NCI-H1417 treated with DMSO at 0.1 percent for 48 hours (cell line): ENCODE measurements at regions not wholly inside any gene's neighbourhood (a gene's known extent, or its start where the extent isn't known, plus 50 kb on each side); places are given as distances from the start of the nearest gene placed in this dataset.

Source experiments
- DNase-seq: peaks from one replicate; lab custom pipeline; 2025; lab: John Stamatoyannopoulos, UW

DNA sequence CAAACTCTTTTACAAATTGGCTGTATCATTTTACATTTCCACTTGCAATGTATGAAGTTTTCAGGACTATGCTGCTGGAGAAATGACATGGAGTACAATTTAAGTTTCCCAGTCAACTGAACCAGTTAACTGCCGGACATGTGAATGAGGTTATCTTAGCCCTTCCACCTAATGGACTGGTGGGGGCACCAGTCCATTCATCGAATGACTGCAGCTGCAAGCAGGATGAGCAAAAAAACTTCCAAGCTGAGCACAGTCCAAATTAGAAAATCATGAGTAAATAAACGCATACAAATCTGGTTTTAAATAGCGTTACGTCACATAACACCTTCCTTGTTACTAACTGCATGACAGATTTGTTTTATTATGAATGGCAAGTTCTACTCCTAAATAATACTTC is 1131.5 kb downstream of the PCDH18 start:
- DNase-seq: no peak

DNA sequence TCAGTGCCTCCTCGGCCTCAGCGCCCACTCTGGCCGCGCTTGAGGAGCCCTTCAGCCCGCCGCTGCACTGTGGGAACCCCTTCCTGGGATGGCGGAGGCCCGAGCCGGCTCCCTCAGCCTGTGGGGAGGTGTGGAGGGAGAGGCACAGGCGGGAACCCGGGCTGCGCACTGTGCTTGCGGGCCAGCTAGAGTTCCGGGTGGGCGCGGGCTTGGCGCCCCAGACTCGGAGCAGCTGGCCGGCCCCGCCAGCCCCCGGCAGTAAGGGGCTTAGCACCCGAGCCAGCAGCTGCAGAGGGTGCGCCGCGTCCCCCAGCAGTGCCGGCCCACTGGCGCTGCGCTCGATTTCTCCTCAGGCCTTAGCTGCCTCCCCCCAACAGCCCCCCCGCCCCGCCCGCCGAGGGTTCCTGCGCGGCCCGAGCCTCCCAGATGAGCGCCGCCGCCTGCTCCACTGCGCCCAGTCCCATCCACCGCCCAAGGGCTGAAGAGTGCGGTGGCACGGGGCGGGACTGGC is 1137.0 kb downstream of the PCDH18 start:
- no peak for DNase-seq

DNA sequence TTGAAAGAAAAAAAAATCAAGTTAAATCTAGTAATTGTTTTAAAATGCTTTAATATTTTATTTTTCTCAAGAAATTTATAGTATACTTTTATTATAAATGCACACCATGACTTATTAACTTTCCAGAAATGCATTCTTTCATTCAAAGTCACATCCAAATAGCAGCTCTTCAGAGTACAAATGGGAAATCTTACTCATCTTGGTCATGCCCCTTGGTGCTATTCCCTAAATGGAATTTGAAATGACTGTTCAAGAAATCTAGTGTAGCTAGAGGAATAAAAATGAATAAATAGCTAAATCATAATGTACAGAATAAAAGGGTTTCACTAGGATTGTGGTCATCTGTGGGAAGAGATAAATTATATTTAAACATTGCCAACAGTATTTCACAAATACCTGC is 1139.7 kb downstream of the PCDH18 start:
- no peak for DNase-seq

DNA sequence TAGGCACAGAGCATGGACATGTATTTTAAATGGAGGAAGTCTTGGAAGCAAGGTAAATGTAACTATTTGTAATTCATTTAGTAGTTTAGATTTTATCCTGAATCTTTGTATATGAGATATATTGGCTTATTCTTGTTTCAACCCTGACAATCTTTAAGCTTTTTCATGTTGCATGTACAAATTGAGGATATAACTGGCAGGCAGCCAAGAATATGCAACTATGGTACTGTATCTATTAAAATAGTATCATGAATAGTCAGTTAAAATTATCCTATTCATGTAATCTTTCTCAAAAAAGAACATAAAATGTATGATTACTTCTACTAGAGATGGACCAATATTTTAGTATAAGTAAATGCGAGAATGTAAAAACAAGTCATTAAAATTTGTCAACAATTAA is 1141.5 kb downstream of the PCDH18 start:
- DNase-seq: no peak

DNA sequence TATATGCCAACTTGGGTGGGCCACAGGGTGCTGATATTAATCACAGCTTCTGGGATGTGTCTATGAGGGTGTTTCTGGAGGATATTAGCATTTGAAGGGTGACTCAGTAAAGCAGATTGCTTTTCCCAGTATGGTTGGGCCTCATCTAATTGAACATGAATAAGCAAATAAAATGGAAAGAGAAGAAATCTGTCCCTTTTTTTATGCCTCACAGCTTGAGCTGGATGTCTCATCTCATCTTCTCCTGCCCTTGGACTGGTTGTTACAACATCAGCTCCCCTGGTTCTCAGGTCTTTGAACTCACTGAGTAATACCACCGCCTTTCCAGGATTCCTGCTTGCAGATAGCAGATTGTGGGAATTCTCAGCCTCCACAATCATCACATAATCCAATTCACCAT is 1149.2 kb downstream of the PCDH18 start:
- DNase-seq: no peak

DNA sequence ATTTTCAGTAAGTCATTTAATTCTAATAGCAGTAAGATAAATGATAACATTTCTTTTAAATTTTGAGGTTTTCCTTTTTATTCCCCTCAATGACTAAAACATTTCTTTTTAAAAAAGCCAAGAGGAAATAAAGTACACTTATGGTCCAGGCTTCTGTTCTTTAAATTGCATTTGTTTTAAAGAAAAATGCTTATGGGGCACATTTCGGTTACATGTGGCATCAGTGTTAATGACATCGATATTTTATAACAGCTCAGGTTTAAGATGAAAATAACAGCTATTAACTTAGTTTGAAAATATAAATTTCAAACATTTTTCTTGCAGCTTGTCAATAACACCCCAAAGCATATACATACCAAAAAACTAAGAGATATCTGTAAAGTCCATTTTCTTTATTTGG is 1161.1 kb downstream of the PCDH18 start:
- no peak for DNase-seq

DNA sequence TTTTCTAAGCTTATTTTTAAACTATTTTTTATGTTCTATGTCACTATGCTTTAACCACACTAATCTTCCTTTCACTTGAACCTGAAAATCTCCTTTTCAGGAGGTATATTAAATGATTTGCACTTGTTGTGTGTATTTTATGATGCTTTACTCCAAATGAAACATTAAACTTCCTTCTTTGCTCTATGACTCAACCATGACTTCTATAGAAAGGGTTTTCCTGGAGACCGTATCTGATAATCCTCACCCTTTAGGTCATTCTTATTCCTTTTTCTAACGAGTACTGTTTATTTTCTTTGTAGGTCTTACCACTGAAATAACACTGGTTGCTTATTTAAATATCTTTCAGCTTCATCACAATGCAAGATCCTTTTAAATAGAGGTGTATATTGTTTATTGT is 1163.2 kb downstream of the PCDH18 start:
- no peak for DNase-seq

DNA sequence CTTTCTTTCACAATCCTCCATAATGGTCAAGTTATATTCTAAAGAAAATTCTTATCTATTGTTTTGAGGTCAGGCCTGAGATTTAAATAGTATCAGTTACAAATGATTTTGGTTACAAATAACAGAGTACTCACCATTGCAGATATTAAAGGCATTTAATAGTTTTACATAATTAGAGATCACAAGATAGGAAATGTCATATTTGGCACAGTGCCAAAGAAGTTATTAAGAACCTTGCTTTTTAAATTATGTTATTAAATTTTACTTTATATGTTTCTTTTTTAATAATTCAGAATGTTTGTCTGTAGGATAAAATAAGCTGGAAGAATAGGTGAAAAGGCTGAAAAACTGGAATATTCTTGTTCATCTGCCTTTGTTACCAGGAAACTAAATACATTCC is 1174.7 kb downstream of the PCDH18 start:
- DNase-seq: no peak

DNA sequence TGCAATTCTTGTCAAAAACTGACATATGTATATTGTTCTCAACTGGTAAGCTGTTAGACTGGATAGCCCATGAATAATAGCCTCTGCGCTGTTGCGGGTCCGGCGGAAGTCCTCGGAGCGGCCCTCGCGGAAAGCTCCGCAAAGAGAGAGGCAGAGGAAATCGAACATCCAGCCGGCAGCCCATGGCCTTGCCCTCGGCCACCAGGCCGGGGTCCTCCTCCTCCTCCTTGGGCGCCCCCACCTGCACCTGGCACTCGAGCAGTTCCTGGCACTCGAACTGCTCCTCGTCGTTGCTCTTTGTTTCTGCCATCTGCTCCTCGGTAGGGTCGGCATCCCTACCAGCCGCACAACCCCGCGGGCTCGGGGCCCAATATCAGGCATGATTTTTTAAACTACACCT is 1176.3 kb downstream of the PCDH18 start:
- no peak for DNase-seq

DNA sequence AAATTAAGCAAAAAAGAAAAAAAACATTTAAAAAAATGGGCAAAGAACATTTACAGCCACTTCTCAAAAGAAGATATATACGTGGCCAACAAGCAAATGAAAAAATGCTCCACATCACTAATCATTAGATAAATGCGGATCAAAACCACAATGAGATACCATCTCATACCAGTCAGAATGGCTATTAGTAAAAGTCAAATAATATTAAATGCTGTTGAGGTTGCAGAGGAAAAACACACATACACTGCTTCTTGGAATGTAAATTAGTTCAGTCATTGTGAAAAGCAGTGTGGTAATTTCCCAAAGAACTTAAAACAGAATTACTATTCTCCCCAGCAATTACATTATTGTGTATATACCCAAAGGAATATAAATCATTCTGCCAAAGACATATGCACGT is 1189.0 kb downstream of the PCDH18 start:
- DNase-seq: no peak

DNA sequence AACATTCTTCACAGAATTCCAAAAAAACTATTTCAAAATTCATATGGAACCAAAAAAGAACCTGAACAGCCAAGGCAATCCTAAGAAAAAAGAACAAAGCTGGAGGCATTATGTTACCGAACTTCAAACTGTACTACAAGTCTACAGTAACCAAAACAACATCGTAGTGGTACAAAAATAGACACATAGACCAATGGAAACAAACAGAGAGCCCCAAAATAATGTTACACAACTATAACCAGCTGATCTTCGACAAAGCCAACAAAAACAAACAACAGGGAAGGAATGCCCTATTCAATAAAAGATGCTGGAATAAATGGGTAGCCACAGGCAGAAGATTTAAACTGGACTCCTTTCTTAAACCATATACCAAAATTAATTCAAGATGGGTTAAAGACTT is 1189.6 kb downstream of the PCDH18 start:
- DNase-seq: no peak

DNA sequence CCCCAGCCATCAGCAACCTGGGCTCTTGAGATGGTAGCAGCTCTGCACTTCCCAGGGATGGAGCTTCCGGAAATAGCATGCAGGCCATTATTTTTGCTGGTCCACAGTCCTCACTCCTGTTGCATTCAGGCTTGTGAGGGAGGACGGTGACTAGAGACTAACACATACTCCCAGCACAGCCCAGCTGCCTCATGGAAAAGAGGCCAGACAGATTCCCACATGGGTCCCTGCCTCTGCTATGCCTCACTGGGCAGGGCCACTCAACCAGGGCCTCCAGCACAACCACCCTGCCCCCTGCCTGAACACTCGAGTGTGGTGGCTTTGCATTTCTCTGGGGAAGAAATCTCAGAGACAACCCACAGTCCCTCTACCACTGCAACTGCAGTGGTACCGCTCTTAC is 1195.1 kb downstream of the PCDH18 start:
- DNase-seq: no peak

DNA sequence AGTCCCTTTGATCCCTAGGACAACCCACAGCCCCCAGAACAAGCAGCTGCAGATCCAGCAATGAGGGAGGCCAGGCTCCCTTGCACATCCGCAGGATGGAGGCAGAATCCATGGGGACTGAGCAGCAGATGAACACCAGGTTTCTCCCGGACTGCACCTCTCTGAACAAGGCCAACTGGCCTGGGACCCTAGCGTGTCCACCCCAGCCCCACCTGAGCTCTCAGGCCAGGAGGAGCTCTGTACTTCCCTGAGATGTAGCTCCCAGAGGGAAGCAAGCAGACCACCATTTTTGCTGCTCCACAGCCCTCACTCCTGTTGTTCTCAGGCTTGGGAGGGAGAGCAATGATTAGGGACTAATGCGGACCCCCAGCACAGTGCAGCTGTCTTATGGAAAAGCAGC is 1195.8 kb downstream of the PCDH18 start:
- DNase-seq: no peak

DNA sequence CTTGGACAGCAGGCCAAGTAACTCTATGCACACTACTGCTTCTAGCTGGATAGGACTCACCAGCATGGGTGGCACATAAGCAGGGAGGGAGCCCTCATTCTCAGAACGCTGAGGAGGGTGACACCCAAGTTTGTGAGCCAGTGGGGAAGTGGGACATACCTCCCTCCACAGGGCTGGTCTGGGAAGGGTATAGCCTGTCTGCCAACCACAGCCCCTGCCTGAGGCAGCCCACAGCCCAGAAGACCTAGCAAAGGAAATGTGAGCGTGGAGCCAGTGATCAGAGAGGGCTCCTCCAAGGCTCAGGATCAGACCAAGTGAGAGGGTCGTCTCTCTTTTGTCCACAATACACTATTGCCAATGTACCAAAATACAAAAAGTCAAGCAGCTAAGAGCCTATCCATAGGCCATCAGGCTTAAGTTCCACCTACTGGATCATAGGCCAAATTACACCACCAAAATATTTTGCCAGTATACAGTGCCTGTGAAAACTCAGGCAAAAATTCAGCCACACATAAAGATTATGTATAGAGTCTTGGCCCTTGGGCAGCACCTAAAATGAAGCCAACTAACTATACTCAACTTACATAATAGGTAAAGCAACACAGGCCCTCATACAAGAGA is 1203.1 kb downstream of the PCDH18 start:
- DNase-seq: no peak

DNA sequence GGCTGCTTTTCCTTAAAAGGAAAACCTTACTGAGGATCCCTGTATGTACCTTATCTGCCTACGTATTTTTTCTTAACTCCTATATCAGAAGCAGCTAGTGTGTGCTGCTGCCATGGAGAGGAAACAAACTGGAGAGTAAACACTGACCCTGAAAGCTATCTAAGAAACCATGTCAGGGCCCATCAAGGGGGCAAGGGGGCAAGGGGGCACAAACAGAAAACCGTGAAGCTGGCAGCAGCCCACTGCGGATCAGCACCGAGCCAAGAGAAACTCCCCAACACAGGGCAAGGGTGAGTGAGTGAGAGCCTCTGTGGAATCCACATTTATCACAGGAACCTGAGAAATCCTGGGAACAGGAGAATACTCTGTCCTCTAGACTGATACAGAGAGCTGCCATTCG is 1204.2 kb downstream of the PCDH18 start:
- no peak for DNase-seq

DNA sequence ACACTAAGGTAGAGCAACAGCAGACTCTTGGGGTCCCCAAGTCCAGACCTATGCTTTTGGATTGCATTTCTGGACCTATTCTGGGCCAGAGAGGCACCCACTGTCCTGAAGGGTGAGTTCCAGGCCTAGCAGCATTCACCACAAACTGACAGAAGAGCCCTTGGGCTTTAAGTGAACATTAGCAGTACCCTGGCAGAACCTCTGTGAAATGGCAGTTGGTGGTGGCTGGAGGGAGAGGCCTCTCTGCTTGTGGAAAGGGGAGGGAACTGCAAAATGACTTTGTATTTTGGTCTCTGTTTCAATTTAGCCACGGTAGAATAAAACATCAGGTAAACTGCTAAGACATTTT is 1211.9 kb downstream of the PCDH18 start:
- no peak for DNase-seq

DNA sequence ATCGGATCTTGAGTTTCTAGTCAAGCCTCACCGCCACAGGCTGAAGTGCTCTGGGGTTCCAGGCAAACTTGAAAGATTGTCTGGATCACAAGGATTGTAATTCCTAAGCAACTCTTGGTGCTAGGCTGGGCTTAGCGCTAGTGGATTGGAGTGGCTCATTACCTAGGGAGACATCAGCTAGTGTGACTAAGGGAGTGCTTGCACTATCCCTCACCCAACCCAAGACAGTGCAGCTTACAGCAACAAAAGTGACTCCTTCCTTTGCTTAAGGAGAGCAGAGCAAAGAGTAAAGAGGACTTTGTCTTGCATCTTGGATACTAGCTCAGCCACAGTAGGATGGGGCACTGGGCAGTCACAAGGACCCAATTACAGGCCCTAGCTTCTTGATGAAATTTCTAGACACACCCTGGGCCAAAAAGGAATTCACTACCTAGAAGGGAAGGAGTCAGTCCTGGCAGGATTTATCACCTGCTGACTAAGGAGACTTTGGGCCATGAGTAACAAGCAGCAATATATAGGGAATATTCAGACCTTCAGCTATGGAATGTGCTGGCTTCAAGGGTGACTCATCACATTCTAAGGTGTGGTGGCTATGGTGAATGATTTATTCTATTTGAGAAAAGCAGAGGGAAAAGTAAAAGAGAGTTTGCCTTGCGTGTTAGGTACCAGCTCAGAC is 1212.4 kb downstream of the PCDH18 start:
- DNase-seq: no peak

DNA sequence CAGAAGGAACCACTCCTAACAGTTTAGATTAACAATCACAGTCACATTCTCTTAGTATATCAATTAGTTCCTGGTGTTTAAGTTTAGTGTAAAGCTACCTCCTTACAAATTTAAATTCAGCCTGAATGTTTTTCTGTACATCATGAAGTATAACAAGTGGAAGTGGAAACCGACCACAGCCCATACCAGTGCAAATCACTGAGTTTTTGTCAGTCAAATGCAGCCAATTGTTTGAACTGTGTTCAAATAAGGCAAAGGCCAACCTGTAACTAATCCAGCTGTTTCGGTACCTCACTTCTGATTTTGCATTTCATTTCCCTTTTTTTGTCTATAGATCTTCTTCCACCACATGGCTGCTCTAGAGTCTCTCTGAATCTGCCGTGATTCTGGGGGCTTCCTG is 1215.3 kb downstream of the PCDH18 start:
- no peak for DNase-seq

DNA sequence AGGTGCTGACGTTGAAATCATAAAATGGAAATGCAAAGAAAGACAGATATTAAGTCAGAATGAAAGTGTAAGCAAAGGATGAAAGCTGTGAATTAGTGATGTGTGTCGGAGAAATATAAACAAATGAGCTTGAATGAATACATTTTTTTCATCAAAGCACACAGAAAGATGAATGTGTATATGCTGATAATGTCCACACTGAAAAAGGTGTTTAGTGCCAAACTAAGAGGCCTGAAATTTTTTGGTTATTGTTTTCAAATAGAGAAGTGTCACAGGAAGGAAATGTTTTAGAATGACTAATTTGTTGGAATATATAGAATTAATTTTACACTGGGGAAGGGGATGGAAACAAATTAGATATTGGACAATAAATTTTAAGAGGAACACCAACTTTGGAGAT is 1217.6 kb downstream of the PCDH18 start:
- DNase-seq: no peak

DNA sequence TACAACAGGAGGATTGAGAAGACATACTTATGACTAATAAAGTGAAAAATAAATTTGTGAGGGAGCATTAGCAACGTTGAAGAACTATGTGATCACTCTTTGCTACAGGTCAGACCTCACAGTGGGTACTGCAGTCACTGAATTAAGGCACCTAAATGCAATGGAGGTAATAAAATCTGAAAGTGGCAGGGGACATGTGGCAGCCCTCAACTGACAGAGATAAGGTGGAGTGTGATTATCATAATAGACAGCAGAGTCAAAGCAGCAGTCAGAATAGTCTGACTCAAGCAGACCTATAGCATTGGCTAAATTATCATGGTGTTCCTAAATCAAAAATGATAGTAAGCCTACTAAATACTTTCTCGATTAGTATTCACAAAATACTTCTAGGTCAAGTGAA is 1220.5 kb downstream of the PCDH18 start:
- DNase-seq: no peak

DNA sequence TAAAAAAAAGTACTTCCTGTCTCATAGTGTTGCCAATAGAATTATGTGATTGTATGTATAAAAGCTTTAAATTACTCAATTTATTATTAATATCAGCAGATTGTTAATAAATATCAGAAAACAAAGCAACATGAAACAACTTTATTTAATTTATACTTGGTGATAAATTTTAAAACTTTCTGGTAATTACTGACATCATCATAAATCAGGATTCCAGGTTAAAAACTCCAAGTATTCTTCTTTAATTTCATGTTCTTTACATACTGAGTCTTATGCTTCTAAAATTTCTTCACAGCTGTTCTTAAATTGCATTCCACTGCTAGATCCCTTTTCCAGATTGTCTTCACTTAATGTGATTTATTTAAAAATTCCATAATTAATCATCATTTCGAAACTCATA is 1224.5 kb downstream of the PCDH18 start:
- no peak for DNase-seq

DNA sequence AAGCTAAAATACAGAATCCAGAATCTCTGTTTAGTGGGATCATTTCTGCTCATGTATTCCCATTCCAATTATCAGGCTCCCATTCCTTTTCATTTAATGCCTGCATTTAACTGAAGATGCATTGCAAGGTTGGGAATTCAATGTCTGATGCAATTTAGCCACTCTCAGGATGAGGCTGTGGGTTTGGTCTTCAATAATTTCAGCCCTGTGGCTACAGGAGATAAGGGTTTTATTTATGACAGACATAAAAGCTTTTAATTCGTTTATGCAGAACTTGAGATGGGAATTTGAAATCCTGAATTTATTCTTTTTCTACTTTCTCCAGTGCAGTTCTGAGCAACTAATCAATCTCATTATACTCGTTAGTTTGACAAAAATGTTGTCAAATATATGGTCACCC is 1225.9 kb downstream of the PCDH18 start:
- DNase-seq: no peak

DNA sequence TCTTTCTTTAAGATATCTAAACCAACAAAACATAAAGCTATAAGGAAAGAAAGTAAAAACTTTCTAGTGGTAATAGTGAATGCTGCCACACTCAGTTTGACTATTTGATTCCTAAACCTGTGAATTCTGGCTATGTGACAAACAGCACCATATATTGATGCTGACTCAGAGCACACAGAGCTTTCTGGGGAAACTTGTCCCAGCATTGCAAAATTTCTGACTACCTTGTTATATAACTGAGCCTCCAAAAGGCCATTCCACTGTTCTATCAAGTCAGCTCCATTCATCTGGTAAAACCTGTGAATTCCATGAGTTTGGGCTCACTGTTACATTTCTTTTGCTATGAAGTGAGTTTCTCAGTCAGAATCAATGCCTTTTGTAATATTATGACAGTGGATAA is 1229.7 kb downstream of the PCDH18 start:
- DNase-seq: no peak
